Sigmoid colon (tissue), 4 donors: ENCODE measurements at regions not wholly inside any gene's neighbourhood (a gene's known extent, or its start where the extent isn't known, plus 50 kb on each side); places are given as distances from the start of the nearest gene placed in this dataset.

Source experiments
- EP300 ChIP-seq, 4 donors: sonication (generic); formaldehyde crosslinking; IDR thresholded peaks; one replicate each; pipeline ENCODE4 v1.6.1; 2017; ENCODE audit warnings: antibody characterized with exemption in 4 of 4
- POLR2A ChIP-seq, 2 donors: fragments of 450-650 bp; IDR thresholded peaks; one replicate each; pipeline ENCODE4 v1.6.1; 2016; ENCODE audit warnings: antibody characterized with exemption in 2 of 2, mild to moderate bottlenecking in 2 of 2, moderate library complexity in 2 of 2
- POLR2AphosphoS5 ChIP-seq, 4 donors: sonication (generic); formaldehyde crosslinking; IDR thresholded peaks; one replicate each; pipeline ENCODE4 v1.6.1; 2017; ENCODE audit warnings: antibody characterized with exemption in 4 of 4
- TF ChIP-seq, protein P1 (sequence below), 4 experiments: fragments of 450-650 bp in 3 of 4; fragments of 200-600 bp in 1 of 4; IDR thresholded peaks; one replicate each; pipeline ENCODE4 v1.5.1; 2016 to 2019; ENCODE audit warnings: antibody characterized with exemption in 4 of 4, mild to moderate bottlenecking in 3 of 4, moderate library complexity in 2 of 4

DNA sequence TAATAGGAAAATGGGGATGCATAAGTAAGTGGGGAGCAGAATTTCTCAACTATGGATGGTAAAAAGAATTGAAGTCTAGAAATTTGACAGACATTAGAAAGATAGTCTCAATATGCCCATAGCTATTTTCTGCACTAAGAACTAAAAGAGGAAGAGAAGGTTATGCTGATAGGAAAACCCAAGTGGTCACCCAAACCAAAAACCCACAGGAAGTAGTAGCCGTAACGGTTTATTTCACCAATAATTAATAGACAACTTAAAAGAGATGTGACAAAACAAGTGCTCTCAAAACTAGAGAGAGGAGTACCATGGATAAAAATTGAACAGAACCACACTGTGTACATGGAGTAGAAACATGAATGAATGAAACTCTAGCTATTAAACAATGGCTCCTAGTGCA, 295.4 kb downstream of the FSCB start:
- TF ChIP-seq POLR2A (IDR thresholded peaks at IDR 0.05) (no peak), EP300 (IDR thresholded peaks at IDR 0.05) (no peak), POLR2AphosphoS5 (IDR thresholded peaks at IDR 0.05) (no peak)
- TF ChIP-seq, protein P1, sequence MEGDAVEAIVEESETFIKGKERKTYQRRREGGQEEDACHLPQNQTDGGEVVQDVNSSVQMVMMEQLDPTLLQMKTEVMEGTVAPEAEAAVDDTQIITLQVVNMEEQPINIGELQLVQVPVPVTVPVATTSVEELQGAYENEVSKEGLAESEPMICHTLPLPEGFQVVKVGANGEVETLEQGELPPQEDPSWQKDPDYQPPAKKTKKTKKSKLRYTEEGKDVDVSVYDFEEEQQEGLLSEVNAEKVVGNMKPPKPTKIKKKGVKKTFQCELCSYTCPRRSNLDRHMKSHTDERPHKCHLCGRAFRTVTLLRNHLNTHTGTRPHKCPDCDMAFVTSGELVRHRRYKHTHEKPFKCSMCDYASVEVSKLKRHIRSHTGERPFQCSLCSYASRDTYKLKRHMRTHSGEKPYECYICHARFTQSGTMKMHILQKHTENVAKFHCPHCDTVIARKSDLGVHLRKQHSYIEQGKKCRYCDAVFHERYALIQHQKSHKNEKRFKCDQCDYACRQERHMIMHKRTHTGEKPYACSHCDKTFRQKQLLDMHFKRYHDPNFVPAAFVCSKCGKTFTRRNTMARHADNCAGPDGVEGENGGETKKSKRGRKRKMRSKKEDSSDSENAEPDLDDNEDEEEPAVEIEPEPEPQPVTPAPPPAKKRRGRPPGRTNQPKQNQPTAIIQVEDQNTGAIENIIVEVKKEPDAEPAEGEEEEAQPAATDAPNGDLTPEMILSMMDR (IDR thresholded peaks at IDR 0.05) = no peak
